T-helper 2 cell treated with Interferon-gamma antibody and Interleukin-4, amounts not matched to agents 5 μg/mL and 100 μg/mL, for 36 hours (primary cell): ENCODE measurements at regions not wholly inside any gene's neighbourhood (a gene's known extent, or its start where the extent isn't known, plus 50 kb on each side); places are given as distances from the start of the nearest gene placed in this dataset.
"Not testable (repeated sequence)": the region's sequence is repeated elsewhere in the genome, so short reads cannot be mapped to it uniquely, and the experiment has no call there.

ENCODE experiments used
- DNase-seq: peaks from one replicate; pipeline ENCODE4 v3.0.0; 2021; ENCODE audit warnings: low spot score
- H3K27ac Mint-ChIP-seq: one replicate; pipeline ENCODE4 v1.8.0; 2021; ENCODE audit warnings: mild to moderate bottlenecking, mixed read lengths
- H3K27me3 Mint-ChIP-seq: one replicate; pipeline ENCODE4 v1.8.0; 2021; ENCODE audit warnings: low read depth, mixed read lengths
- H3K36me3 Mint-ChIP-seq: one replicate; pipeline ENCODE4 v1.8.0; 2021; ENCODE audit warnings: low read depth, mixed read lengths
- H3K4me1 Mint-ChIP-seq: one replicate; pipeline ENCODE4 v1.8.0; 2021; ENCODE audit warnings: low read depth, mixed read lengths
- H3K4me3 Mint-ChIP-seq: one replicate; pipeline ENCODE4 v1.8.0; 2022; ENCODE audit warnings: mild to moderate bottlenecking, moderate library complexity, mixed read lengths
- H3K9me3 Mint-ChIP-seq: one replicate; pipeline ENCODE4 v1.8.0; 2021; ENCODE audit warnings: mixed read lengths

DNA sequence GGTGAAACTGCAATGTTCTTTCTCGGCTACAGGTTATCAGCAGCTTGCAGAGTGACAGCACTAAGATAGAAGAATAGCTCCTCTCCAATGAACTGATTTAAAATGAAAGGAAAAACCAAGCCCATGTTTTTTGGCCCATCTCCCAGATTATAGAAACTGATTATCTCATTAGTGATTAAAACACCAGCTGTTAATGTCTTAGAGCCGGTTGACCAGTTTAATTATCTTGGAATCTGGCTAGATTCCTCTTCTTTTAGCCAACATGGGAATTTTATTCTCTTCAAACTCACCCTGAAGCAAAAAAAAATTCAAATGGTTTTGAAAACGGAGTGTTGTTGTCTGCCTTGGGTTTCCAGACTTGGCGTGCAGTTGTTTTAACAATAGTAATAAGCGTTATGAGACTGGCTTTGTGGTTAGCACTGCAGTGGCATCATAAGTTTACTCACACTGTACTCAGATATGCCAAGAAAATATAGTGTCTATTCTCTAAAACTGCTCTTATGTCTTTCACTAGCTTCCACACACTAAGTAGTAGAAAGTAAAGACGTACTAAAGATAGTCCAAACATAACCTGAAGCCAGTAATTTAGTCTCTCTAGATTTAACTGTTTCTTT is 665.3 kb downstream of the STK39 start:
- Mint-ChIP-seq H3K4me1 (no peaks in the 10 kb centered on the region), H3K36me3 (no peaks in the 10 kb centered on the region), H3K9me3 (no peaks in the 10 kb centered on the region), H3K27me3 (no peaks in the 10 kb centered on the region), H3K4me3 (no peak overlapping the region), H3K27ac (no peak overlapping the region)
- DNase-seq: no peak

- no peaks in the 10 kb centered on the region for H3K27me3 Mint-ChIP-seq
- no peak for DNase-seq
- H3K4me1 Mint-ChIP-seq: no peaks in the 10 kb centered on the region
- H3K27ac Mint-ChIP-seq: no peak overlapping the region
- no peaks in the 10 kb centered on the region for H3K36me3 Mint-ChIP-seq
- no peaks in the 10 kb centered on the region for H3K9me3 Mint-ChIP-seq
- no peak overlapping the region for H3K4me3 Mint-ChIP-seq
Observed at GRCh38 chr2:167579826-167580225, 667.6 kb downstream of the STK39 start.

DNA sequence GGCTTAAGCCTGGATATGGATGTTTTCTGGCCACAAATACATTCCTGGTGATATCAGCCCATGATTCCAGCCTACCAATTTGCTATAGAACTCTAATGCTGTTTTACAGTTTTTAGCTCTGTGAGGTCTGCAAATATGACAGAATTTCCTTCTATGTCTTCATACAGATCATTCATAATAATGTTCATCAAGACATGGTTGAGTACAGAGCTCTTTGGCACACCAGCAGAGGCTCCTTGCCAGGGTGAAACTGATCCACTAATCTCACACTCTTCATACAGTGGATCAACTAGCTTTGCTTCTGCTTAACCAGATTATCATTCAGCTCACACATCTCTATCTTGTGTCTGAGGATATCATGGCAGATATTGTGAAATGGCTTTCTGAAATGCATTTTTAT is 672.1 kb downstream of the STK39 start:
- H3K27ac Mint-ChIP-seq: no peak overlapping the region

GRCh38 chr2:167572883-167573619 is 674.3 kb downstream of the STK39 start:
- Mint-ChIP-seq H3K27me3 (no peaks in the 10 kb centered on the region), H3K4me3 (no peak overlapping the region), H3K4me1 (no peaks in the 10 kb centered on the region), H3K9me3 (no peaks in the 10 kb centered on the region), H3K36me3 (no peaks in the 10 kb centered on the region), H3K27ac (no peak overlapping the region)
- DNase-seq: no peak

More for the DNA sequence above, 672.1 kb downstream of the STK39 start:
- Mint-ChIP-seq H3K4me3 (no peak overlapping the region), H3K4me1 (no peaks in the 10 kb centered on the region), H3K9me3 (no peaks in the 10 kb centered on the region), H3K27me3 (no peaks in the 10 kb centered on the region), H3K36me3 (no peaks in the 10 kb centered on the region)
- DNase-seq: no peak

- Mint-ChIP-seq H3K27ac (no peak overlapping the region), H3K4me1 (no peaks in the 10 kb centered on the region), H3K27me3 (no peaks in the 10 kb centered on the region), H3K36me3 (no peaks in the 10 kb centered on the region), H3K4me3 (no peak overlapping the region), H3K9me3 (no peaks in the 10 kb centered on the region)
- DNase-seq: no peak
Observed at GRCh38 chr2:167570370-167570769, 677.0 kb downstream of the STK39 start.

DNA sequence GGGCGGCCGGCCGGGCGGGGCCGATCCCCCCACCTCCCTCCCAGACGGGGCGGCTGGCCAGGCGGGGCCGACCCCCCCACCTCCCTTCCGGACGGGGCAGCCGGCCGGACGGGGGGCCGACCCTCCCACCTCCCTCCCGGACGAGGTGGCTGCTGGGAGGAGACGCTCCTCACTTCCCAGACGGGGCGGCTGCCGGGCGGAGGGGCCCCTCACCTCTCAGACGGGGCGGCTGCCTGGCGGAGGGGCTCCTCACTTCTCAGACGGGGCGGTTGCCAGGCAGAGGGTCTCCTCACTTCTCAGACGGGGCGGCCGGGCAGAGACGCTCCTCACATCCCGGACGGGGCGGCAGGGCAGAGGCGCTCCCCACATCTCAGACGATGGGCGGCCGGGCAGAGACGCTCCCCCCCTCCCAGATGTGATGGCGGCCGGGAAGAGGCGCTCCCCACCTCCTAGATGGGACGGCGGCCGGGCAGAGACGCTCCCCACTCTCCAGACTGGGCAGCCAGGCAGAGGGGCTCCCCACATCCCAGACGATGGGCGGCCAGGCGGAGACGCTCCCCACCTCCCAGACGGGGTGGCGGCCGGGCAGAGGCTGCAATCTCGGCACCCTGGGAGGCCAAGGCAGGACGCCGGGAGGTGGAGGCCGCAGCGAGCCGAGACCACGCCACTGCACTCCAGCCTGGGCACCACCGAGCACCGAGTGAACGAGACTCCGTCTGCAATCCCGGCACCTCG is 675.8 kb downstream of the XIRP2 start:
- not testable (repeated sequence) for DNase-seq, H3K27me3 Mint-ChIP-seq, H3K4me1 Mint-ChIP-seq, H3K36me3 Mint-ChIP-seq, H3K4me3 Mint-ChIP-seq, H3K27ac Mint-ChIP-seq, H3K9me3 Mint-ChIP-seq

- not testable (repeated sequence) for H3K4me3 Mint-ChIP-seq, H3K27ac Mint-ChIP-seq, H3K36me3 Mint-ChIP-seq, H3K4me1 Mint-ChIP-seq, H3K9me3 Mint-ChIP-seq, DNase-seq, H3K27me3 Mint-ChIP-seq
Observed at GRCh38 chr2:167558272-167558991, 670.2 kb downstream of the XIRP2 start.

DNA sequence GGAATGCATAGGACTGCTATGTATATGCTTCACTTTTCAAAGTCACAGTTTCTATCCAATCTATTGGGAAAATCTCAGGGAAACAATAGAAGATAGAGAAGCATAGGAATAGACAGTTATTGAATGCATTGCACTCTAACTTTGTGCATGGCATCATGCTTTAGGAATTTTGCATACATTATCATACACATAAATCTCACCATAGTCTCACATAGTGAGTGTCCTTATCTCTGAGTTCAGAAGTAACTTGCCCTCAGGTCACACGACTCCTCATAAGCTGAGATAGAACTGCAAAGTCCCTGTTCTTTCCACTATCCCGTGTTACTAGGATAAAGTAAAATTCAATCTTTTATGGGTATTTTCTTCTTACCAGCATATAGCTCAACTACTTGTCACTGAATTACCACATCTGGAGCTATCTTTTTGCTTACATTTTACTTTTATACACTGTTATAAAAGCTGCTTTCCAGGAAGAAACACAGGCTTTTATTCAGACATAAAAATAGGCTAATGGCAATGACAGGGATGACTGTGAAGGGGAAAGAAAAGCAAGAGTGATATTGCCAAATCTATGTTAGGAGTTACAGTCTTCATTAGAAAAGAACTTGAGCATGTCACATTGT is 666.9 kb downstream of the XIRP2 start:
- no peaks in the 10 kb centered on the region for H3K27me3 Mint-ChIP-seq
- H3K27ac Mint-ChIP-seq: no peak overlapping the region
- H3K4me3 Mint-ChIP-seq: no peak overlapping the region

GRCh38 chr2:167553635-167554034 is 665.4 kb downstream of the XIRP2 start:
- H3K9me3 Mint-ChIP-seq: no peaks in the 10 kb centered on the region
- peaks cover 3% of the 10 kb centered on the region for H3K4me1 Mint-ChIP-seq
- H3K4me3 Mint-ChIP-seq: no peak overlapping the region
- H3K27me3 Mint-ChIP-seq: no peaks in the 10 kb centered on the region
- no peak overlapping the region for H3K27ac Mint-ChIP-seq
- no peak for DNase-seq
- H3K36me3 Mint-ChIP-seq: no peaks in the 10 kb centered on the region

More for the DNA sequence above, 666.9 kb downstream of the XIRP2 start:
- Mint-ChIP-seq H3K36me3 (no peaks in the 10 kb centered on the region), H3K4me1 (peaks cover 3% of the 10 kb centered on the region), H3K9me3 (no peaks in the 10 kb centered on the region)
- no peak for DNase-seq

- no peaks in the 10 kb centered on the region for H3K36me3 Mint-ChIP-seq
- H3K9me3 Mint-ChIP-seq: no peaks in the 10 kb centered on the region
- H3K27ac Mint-ChIP-seq: no peak overlapping the region
- H3K27me3 Mint-ChIP-seq: no peaks in the 10 kb centered on the region
- no peaks in the 10 kb centered on the region for H3K4me1 Mint-ChIP-seq
- DNase-seq: no peak
- no peak overlapping the region for H3K4me3 Mint-ChIP-seq
Observed at GRCh38 chr2:167551416-167551815, 663.1 kb downstream of the XIRP2 start.

GRCh38 chr2:167550448-167550847 is 662.2 kb downstream of the XIRP2 start:
- Mint-ChIP-seq H3K36me3 (no peaks in the 10 kb centered on the region), H3K4me1 (no peaks in the 10 kb centered on the region), H3K4me3 (no peak overlapping the region), H3K27ac (no peak overlapping the region), H3K27me3 (no peaks in the 10 kb centered on the region), H3K9me3 (no peaks in the 10 kb centered on the region)
- DNase-seq: no peak

DNA sequence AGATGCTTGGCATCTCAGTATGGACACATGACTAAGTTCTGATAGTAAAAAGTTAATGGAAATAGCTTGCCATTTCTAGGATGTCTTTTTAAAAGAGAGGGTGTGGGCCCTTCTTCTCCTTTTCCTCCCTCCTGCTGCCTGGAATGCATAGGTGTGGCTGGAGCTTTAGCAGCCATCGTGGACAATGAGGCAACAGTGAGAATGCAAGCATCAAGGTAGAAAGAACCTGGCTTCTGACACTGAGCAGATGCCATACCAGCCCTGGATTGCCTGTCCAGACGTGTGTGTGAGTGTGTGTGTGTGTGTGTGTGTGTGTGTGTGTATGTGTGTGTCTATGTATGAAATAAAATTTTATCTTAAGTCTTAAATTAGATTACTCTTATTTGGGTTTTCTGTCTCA is 660.1 kb downstream of the XIRP2 start:
- Mint-ChIP-seq H3K4me1 (no peaks in the 10 kb centered on the region), H3K9me3 (no peaks in the 10 kb centered on the region), H3K36me3 (no peaks in the 10 kb centered on the region), H3K27ac (no peak overlapping the region), H3K4me3 (no peak overlapping the region), H3K27me3 (no peaks in the 10 kb centered on the region)
- no peak for DNase-seq

DNA sequence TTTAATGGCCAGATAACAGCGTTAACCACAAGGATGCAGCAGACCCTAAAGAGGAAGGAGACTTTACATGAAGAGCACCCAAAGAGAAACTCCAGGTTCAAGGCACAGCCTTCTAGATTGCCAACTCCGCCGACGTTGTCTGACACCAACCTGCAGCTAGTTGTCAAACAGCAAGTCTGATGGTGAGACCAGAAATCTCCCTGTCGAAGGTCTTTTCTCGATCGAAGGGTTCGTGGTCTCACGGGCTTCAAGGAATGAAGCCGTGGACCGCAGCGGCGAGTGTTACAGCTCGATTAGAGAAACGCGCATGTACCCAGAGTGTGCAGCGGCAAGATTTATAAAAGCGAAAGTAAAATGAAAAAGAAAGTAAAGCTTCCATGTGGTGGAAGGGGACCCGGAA is 656.3 kb downstream of the XIRP2 start:
- Mint-ChIP-seq H3K27ac (no peak overlapping the region), H3K27me3 (no peaks in the 10 kb centered on the region), H3K9me3 (no peaks in the 10 kb centered on the region), H3K4me3 (no peak overlapping the region), H3K36me3 (no peaks in the 10 kb centered on the region), H3K4me1 (no peaks in the 10 kb centered on the region)
- DNase-seq: no peak
